Adrenal gland (tissue), 9 donors: ENCODE measurements at regions not wholly inside any gene's neighbourhood (a gene's known extent, or its start where the extent isn't known, plus 50 kb on each side); places are given as distances from the start of the nearest gene placed in this dataset.
A peak's percentile ranks its signal among the peaks of the same experiment; 100 is the strongest.

Experiments used
- DNase-seq, 7 donors: peaks; one replicate each; pipeline ENCODE4 v3.0.0-alpha.2; 2019 to 2020
- H3K27ac ChIP-seq, 5 donors: fragments of 200-600 bp; sonication (generic) in 4 of 5; 1 replicate in 3 of 5; 2 replicates in 2 of 5; pipeline versions ENCODE4 v1.5.1 to v1.8.0; 2016 to 2020; ENCODE audit warnings: mild to moderate bottlenecking in 1 of 5
- H3K27me3 ChIP-seq: fragments of 200-600 bp; 2 replicates; pipeline ENCODE4 v1.8.0; 2021
- H3K36me3 ChIP-seq, 2 donors: fragments of 200-600 bp; replicated peaks in 1 of 2; 1 replicate in 1 of 2; 2 replicates in 1 of 2; pipeline versions ENCODE4 v1.5.1 to v1.8.0; 2018 to 2022
- H3K4me1 ChIP-seq, 2 donors: fragments of 200-600 bp; replicated peaks in 1 of 2; 1 replicate in 1 of 2; 2 replicates in 1 of 2; pipeline versions ENCODE4 v1.5.1 to v1.8.0; 2018 to 2021
- H3K4me3 ChIP-seq, 4 donors: fragments of 200-600 bp; sonication (generic) in 3 of 4; one replicate each; pipeline ENCODE4 v1.5.1; 2016 to 2018
- H3K9me3 ChIP-seq, 3 donors: fragments of 200-600 bp; sonication (generic) in 1 of 3; replicated peaks in 1 of 3; 1 replicate in 2 of 3; 2 replicates in 1 of 3; pipeline versions ENCODE4 v1.5.1 to v1.8.0; 2016 to 2021
- CTCF ChIP-seq, 6 experiments: fragments of 450-650 bp in 4 of 6; fragments of 200-600 bp in 2 of 6; sonication (generic) in 1 of 6; IDR thresholded peaks; 1 replicate in 5 of 6; 2 replicates in 1 of 6; pipeline versions ENCODE4 v1.5.1 to v1.8.0; 2016 to 2021; ENCODE audit warnings: antibody characterized with exemption in 6 of 6, mild to moderate bottlenecking in 2 of 6, moderate library complexity in 1 of 6
- POLR2A ChIP-seq, 2 donors: fragments of 450-650 bp; IDR thresholded peaks; one replicate each; pipeline ENCODE4 v1.6.1; 2017; ENCODE audit warnings: antibody characterized with exemption in 2 of 2, mild to moderate bottlenecking in 2 of 2, moderate library complexity in 1 of 2
- WGBS, 4 donors: extraction: QIAGEN DNeasy Blood & Tissue Kit in 2 of 4; methylation state at CpG; one replicate each; pipeline versions ENCODE4 v1.1.5 to v1.1.7; 2013 to 2017; 5-methylcytosine and 5-hydroxymethylcytosine counted together
- intact Hi-C, 2 donors: fragments of 100-400 bp; cut with DNase I; formaldehyde crosslinking; loops; one replicate each; pipeline versions ENCODE4 v1.14.1 to v1.15.0; 2022 to 2023
- donor health status: healthy with polysubstance abuse.
- donor health status: Bipolar disorder and iron deficiency.
- donor health status: DM: yes; HTN: yes; CAD: no.
- donor health status: DM: no; HTN: no; CAD: no.
- donor health status: DM: no; HTN: no; CAD: no.

DNA sequence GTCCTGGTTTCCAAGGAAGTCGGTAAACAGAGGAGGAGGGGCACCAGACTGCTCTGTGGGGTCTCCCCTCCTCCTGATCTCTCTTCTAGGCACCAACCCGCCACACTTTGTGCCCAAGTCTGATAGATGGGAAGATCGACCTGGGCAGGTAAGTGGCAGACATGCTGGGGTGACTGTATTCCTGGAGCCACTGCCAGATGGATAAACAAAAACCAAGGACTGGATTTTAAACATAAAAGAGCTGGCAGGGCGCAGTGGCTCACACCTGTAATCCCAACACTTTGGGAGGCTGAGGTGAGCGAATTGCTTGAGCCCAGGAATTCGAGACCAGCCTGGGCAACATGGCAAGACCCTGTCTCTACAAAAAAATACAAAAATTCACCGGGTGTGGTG, 181.2 kb downstream of the ANAPC1 start:
- Histone ChIP-seq H3K36me3 (no peaks in the 10 kb centered on the region), H3K27me3 (no peaks in the 10 kb centered on the region), H3K27ac (no peak overlapping the region), H3K9me3 (no peaks in the 10 kb centered on the region), H3K4me1 (peaks cover 0 to 14% of the 10 kb centered on the region in 2 donors), H3K4me3 (no peak overlapping the region)
- TF ChIP-seq CTCF (IDR thresholded peaks at IDR 0.05) (no peak), POLR2A (IDR thresholded peaks at IDR 0.05) (no peak)
- no peak for DNase-seq
- intact Hi-C loops = loop anchor here (10.0 kb wide), 2 partner anchors 588 to 888 kb away; no protein-coding TSS in a partner anchor
- 73 to 86% (median 74%) methylated on average over 6 to 7 of the region's 7 CpGs for WGBS, 4 donors

DNA sequence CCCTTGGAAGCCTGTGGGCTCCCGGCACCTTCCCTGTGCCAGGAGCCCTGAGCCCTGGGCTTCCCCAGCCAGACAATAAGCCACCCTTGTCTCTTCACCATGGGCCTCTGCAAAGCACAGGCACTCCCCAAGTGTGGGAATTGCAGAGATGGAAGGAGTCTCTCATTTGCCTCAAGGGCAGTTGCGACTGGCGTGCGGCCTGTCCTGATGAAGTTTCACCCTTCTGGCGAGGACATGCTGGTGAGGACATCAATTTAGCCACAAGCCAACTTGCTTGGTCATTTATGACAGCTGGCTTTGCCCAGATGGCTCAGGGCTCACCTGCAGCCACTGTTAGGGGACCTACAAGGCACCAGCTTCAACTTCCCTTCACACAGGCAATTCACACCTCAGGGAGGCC, 180.2 kb downstream of the ANAPC1 start:
- H3K9me3 ChIP-seq = no peaks in the 10 kb centered on the region
- peaks cover 0 to 9% of the 10 kb centered on the region in 2 donors for H3K4me1 ChIP-seq
- H3K27ac ChIP-seq = no peak overlapping the region
- H3K36me3 ChIP-seq = no peaks in the 10 kb centered on the region
- intact Hi-C loops = loop anchor here (10.0 kb wide), 2 partner anchors 589 to 889 kb away; no protein-coding TSS in a partner anchor
- 80 to 100% (median 96%) methylated on average over 1 to 5 of the region's 5 CpGs for WGBS, 4 donors
- TF ChIP-seq POLR2A (IDR thresholded peaks at IDR 0.05) (no peak), CTCF (IDR thresholded peaks at IDR 0.05) (no peak)
- H3K27me3 ChIP-seq = no peaks in the 10 kb centered on the region
- peak in 1 of 7 donors; percentile 35 for DNase-seq
- H3K4me3 ChIP-seq = no peak overlapping the region

GRCh38 chr2:111704246-111704645, 179.7 kb downstream of the ANAPC1 start:
- Histone ChIP-seq H3K9me3 (no peaks in the 10 kb centered on the region), H3K4me1 (peaks cover 0 to 6% of the 10 kb centered on the region in 2 donors), H3K27ac (no peak overlapping the region), H3K36me3 (no peaks in the 10 kb centered on the region), H3K27me3 (no peaks in the 10 kb centered on the region), H3K4me3 (no peak overlapping the region)
- peak in 2 of 7 donors; percentile 21 to 30 for DNase-seq
- no peak for TF ChIP-seq POLR2A (IDR thresholded peaks at IDR 0.05)
- TF ChIP-seq CTCF (IDR thresholded peaks at IDR 0.05) = no peak
- 66 to 86% (median 82%) methylated on average over 6 of the region's 6 CpGs for WGBS, 4 donors
- intact Hi-C loops = loop anchor here (10.0 kb wide), 2 partner anchors 589 to 889 kb away; no protein-coding TSS in a partner anchor

DNA sequence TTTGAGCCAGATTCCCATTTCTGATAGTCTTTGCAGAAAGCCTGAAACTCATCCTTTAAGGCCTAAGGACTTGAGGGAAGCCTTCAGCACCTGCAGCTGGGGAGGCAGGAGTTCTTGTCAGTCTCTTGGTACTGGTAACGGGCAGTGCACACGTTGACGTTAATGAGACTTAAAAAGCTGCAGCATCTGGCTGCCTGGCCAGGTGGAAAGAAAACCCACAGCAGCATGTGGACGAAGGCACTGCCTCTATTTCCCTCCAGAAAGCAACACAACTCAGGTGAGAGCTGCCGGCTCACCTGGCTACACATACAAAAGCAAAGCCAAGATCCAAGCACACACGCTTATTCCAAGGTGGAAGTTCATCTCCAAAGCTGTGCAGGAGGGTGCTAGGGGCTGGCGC, 178.8 kb downstream of the ANAPC1 start:
- 83 to 92% (median 89%) methylated on average over 7 of the region's 7 CpGs for WGBS, 4 donors
- Histone ChIP-seq H3K27me3 (no peaks in the 10 kb centered on the region), H3K4me3 (no peak overlapping the region), H3K9me3 (no peaks in the 10 kb centered on the region), H3K36me3 (no peaks in the 10 kb centered on the region), H3K27ac (no peak overlapping the region), H3K4me1 (peaks cover 0 to 6% of the 10 kb centered on the region in 2 donors)
- no peak for TF ChIP-seq POLR2A (IDR thresholded peaks at IDR 0.05)
- TF ChIP-seq CTCF (IDR thresholded peaks at IDR 0.05) = no peak
- intact Hi-C loops = loop anchor here (10.0 kb wide), 2 partner anchors 590 to 890 kb away; no protein-coding TSS in a partner anchor
- peak in 1 of 7 donors; percentile 14 for DNase-seq
